SK-N-MC (cell line): ENCODE measurements at regions not wholly inside any gene's neighbourhood (a gene's known extent, or its start where the extent isn't known, plus 50 kb on each side); places are given as distances from the start of the nearest gene placed in this dataset.

ENCODE experiments used
- DNase-seq: peaks from one replicate; pipeline ENCODE4 v3.0.0-alpha.2; 2011; ENCODE audit warnings: low read depth, low spot score
- H3K27ac ChIP-seq: fragments of 200-600 bp; sonication (generic); 2 replicates; pipeline ENCODE4 v1.5.1; 2016; ENCODE audit warnings: mixed run types
- H3K36me3 ChIP-seq: fragments of 200-600 bp; sonication (generic); 2 replicates; pipeline ENCODE4 v1.6.1; 2017; ENCODE audit warnings: antibody characterized with exemption, low read length, mixed read lengths; ENCODE audit not compliant: insufficient read depth
- H3K4me3 ChIP-seq: fragments of 200-600 bp; sonication (generic); 2 replicates; pipeline ENCODE4 v1.5.1; 2016
- H3K9ac ChIP-seq: fragments of 200-600 bp; sonication (generic); 2 replicates; pipeline ENCODE4 v1.8.0; 2017; ENCODE audit warnings: mixed run types, mixed read lengths; ENCODE audit not compliant: insufficient read length
- H3K9me3 ChIP-seq: fragments of 200-600 bp; sonication (generic); 2 replicates; pipeline ENCODE4 v1.6.1; 2017; ENCODE audit warnings: low read depth, mild to moderate bottlenecking, antibody characterized with exemption, low read length, moderate library complexity, mixed read lengths
- EZH2 ChIP-seq: fragments of 200-600 bp; sonication (generic); IDR thresholded peaks from one replicate; pipeline ENCODE4 v1.6.1; 2017; ENCODE audit warnings: antibody characterized with exemption
- FOXP2 ChIP-seq: optimal IDR thresholded peaks from 2 replicates; pipeline ENCODE3; 2011; ENCODE audit warnings: mild to moderate bottlenecking, moderate library complexity; ENCODE audit not compliant: insufficient read depth; ENCODE audit errors: extremely low read length, control extremely low read depth
- POLR2AphosphoS5 ChIP-seq: IDR thresholded peaks from 2 replicates; pipeline ENCODE4 v1.6.1; 2012; ENCODE audit warnings: mild to moderate bottlenecking, low read depth, low read length, borderline replicate concordance

DNA sequence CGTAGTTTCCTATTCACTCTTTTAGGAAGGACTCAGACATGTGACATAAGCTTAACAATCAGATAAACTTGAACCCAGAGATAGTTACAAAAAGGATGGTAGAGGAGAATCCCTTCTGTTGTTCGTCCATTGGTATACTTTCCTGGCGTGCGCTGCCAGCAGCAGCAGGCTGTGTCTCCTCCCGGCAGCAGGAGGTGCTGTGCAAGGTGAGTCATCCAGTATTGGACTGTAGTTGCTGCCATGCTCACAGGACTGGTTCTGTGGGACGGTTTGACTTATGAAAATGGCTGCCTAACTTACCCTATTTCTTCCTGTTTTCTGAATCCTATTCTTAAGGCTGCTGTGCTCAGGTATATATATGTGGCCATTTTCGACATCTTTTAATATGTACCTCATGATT, 253.4 kb upstream of the LRRC3B start:
- no peak for DNase-seq
- H3K4me3 ChIP-seq, result no peak overlapping the region
- TF ChIP-seq POLR2AphosphoS5 (no peak), EZH2 (no peak), FOXP2 (no peak)
- H3K9me3 ChIP-seq, result no peaks in the 10 kb centered on the region
- no peak overlapping the region for H3K9ac ChIP-seq
- H3K36me3 ChIP-seq, result no peaks in the 10 kb centered on the region
- H3K27ac ChIP-seq, result no peak overlapping the region

DNA sequence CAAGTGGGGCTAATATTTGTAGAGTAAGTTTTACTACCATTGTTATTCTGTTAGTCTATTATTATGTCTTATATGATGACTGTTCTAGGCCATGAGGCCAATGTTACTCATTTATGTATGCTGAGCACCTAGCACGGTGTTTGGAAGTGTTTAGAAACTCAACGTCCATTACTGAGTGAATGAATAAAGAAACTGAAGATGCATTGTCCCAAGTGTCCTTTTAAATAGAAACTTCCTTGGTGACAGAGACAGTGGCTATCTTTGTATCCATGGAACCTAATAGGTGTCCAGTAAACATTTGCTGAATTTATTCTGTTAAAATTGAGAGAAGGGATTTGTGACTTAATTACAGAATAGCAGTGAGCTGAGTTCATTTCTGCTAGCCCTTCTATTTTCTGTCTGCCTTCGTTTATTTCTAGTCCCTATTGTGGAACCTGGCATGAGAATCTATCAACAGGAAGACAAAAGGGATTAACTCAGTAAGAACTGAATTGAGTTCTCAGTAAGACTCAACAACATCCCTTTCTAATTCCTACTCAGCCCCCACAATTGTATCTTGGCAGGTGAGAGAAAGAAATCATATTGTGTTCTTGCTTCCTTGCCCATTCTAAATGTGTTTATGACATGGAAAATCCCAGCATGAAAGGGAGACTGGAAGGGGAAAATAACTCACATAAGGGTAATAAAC, 246.6 kb upstream of the LRRC3B start:
- Histone ChIP-seq H3K27ac (no peak overlapping the region), H3K36me3 (no peaks in the 10 kb centered on the region)
- no peak for TF ChIP-seq FOXP2
- TF ChIP-seq POLR2AphosphoS5, result no peak
- TF ChIP-seq EZH2, result no peak

DNA sequence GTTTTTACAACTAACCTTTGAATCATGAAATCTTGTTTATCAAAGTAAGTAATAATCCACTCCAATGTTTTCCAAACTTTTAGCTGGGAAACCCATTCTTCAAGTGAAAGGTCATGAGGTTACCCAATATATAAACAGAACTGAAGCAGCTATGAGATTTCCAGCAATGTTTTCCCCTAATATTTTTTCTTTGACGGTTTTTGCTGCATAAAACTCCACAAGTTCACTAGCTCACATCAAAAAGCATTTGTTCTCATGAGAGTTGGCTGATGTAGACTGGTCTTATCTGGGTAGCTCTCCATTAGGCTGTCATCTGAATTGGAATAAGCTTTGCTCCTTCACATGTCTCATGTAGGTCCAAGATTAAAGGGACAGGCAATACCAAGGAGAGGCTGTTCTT, 241.2 kb upstream of the LRRC3B start:
- DNase-seq, result no peak
- no peak for TF ChIP-seq EZH2
- no peak for TF ChIP-seq FOXP2
- no peak for TF ChIP-seq POLR2AphosphoS5
- Histone ChIP-seq H3K9me3 (no peaks in the 10 kb centered on the region), H3K9ac (no peak overlapping the region), H3K27ac (no peak overlapping the region), H3K36me3 (no peaks in the 10 kb centered on the region), H3K4me3 (no peak overlapping the region)

More for the DNA sequence above, 246.6 kb upstream of the LRRC3B start:
- H3K4me3 ChIP-seq, result no peak overlapping the region
- DNase-seq, result no peak
- no peak overlapping the region for H3K9ac ChIP-seq
- no peaks in the 10 kb centered on the region for H3K9me3 ChIP-seq

- DNase-seq, result no peak
- H3K9ac ChIP-seq, result no peak overlapping the region
- no peaks in the 10 kb centered on the region for H3K9me3 ChIP-seq
- TF ChIP-seq POLR2AphosphoS5, result no peak
- no peak for TF ChIP-seq EZH2
- no peak for TF ChIP-seq FOXP2
- no peak overlapping the region for H3K4me3 ChIP-seq
- H3K27ac ChIP-seq, result no peak overlapping the region
- no peaks in the 10 kb centered on the region for H3K36me3 ChIP-seq
These were observed 215.9 kb upstream of the LRRC3B start for GRCh38 chr3:26406636-26407035.

DNA sequence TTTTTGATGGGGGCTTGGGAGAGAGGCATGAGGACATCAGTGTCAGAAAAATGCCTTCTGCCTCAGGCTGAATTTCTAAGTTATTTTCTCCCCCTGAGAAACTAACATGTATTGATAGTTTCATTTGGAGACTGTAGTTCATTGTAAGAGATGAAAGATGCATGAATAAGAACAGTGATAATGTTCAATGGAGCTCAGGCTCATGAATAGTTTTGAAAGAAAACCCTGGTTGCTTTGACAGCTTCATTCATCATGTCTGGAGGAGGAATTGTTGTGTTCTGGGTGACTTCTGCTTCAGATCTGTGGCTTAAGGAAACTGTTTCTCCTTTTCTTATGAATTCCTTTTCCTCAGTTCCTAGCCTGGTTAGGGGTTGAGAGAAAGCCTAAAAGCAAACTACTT, 204.0 kb upstream of the LRRC3B start:
- Histone ChIP-seq H3K27ac (no peak overlapping the region), H3K4me3 (no peak overlapping the region), H3K9me3 (no peaks in the 10 kb centered on the region), H3K36me3 (no peaks in the 10 kb centered on the region), H3K9ac (no peak overlapping the region)
- TF ChIP-seq POLR2AphosphoS5 (no peak), FOXP2 (no peak), EZH2 (no peak)
- no peak for DNase-seq

- no peak for DNase-seq
- Histone ChIP-seq H3K36me3 (no peaks in the 10 kb centered on the region), H3K9me3 (no peaks in the 10 kb centered on the region), H3K27ac (no peak overlapping the region), H3K9ac (no peak overlapping the region), H3K4me3 (no peak overlapping the region)
- no peak for TF ChIP-seq POLR2AphosphoS5
These were observed 200.2 kb upstream of the LRRC3B start for GRCh38 chr3:26422415-26422814.

DNA sequence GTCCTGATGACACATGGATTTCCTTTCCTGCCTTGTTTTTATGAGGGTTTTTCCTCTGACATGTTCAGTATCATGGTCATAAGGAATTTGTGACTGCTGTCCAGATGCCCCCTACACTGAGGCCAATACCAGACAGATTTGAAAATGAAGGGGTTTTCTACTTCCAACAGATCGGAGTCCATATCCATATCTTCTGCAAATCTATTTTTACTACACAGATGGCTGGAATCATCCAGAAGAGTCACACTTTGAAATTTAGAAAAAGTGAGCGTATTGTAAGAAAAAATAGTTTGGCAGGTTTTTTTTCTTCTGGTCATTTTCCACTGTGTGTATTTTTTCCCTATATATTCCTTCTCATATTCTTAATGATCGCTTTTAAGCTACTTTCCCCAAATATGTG, 197.5 kb upstream of the LRRC3B start:
- Histone ChIP-seq H3K36me3 (no peaks in the 10 kb centered on the region), H3K9ac (no peak overlapping the region), H3K9me3 (no peaks in the 10 kb centered on the region), H3K4me3 (no peak overlapping the region), H3K27ac (no peak overlapping the region)
- no peak for TF ChIP-seq EZH2
- TF ChIP-seq POLR2AphosphoS5, result no peak
- no peak for TF ChIP-seq FOXP2
- DNase-seq, result no peak

DNA sequence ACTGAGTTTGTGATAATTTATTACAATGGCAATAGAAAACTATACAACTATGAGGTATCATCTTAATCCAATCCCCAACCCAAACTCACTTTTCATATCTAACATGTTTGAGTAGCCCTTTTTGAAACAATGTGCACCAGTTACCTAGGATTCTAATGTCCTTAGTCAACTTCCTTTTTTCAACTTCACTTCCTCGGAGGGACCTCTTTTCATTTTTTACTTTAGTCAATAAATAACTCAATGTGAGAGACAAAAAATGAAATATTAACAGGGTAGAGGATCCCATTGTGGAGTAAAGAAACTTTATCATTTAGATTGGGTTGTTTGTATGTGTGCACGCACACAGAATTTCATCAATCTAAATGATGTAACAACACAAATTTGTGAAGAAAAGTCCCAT, 193.6 kb upstream of the LRRC3B start:
- no peaks in the 10 kb centered on the region for H3K9me3 ChIP-seq
- no peak for DNase-seq
- no peaks in the 10 kb centered on the region for H3K36me3 ChIP-seq
- H3K9ac ChIP-seq, result no peak overlapping the region
- H3K4me3 ChIP-seq, result no peak overlapping the region
- no peak overlapping the region for H3K27ac ChIP-seq
- TF ChIP-seq EZH2, result no peak
- TF ChIP-seq FOXP2, result no peak
- TF ChIP-seq POLR2AphosphoS5, result no peak

DNA sequence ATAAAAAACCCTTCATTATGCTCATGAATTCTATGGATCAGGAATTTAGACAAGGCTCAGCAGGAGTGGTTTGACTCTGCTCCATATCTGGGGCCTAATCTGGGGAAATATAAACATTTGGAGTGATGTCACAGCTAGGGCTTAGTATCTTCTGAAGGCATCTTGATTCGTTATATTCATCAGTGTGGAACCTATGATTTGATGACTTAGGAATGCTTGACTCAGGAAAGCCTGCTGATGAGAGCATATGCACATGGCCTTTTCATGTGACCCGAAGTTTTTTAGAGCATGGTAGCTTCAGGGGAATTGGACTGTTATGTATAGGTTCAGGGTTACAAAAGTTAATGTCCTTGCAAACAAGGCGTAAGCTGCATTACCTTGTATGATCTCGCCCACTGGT, 184.9 kb upstream of the LRRC3B start:
- H3K9me3 ChIP-seq, result no peaks in the 10 kb centered on the region
- no peak for DNase-seq
- H3K9ac ChIP-seq, result no peak overlapping the region
- H3K4me3 ChIP-seq, result no peak overlapping the region
- no peaks in the 10 kb centered on the region for H3K36me3 ChIP-seq
- TF ChIP-seq EZH2 (no peak), POLR2AphosphoS5 (no peak), FOXP2 (no peak)
- H3K27ac ChIP-seq, result no peak overlapping the region
